DND-41 (cell line): ENCODE measurements at regions not wholly inside any gene's neighbourhood (a gene's known extent, or its start where the extent isn't known, plus 50 kb on each side); places are given as distances from the start of the nearest gene placed in this dataset.

Experiments used
- CTCF ChIP-seq: IDR thresholded peaks from 2 replicates; pipeline ENCODE4 v1.5.1; 2012; ENCODE audit warnings: borderline replicate concordance, low read length, moderate library complexity, mild to moderate bottlenecking; ENCODE audit not compliant: poor library complexity, severe bottlenecking; ENCODE audit errors: extremely low read depth
- EZH2 ChIP-seq: IDR thresholded peaks from 3 replicates; pipeline ENCODE4 v1.6.1; 2012; ENCODE audit warnings: borderline replicate concordance, low read depth, mild to moderate bottlenecking, moderate library complexity, low read length, inconsistent platforms; ENCODE audit not compliant: severe bottlenecking

- no peak for TF ChIP-seq CTCF
- no peak for TF ChIP-seq EZH2
Observed at GRCh38 chr7:36019980-36020379, 133.1 kb upstream of the EEPD1 start.
